HL-60 (cell line): ENCODE measurements at regions not wholly inside any gene's neighbourhood (a gene's known extent, or its start where the extent isn't known, plus 50 kb on each side); places are given as distances from the start of the nearest gene placed in this dataset.

Experiments
- DNase-seq, 2 experiments: peaks; one replicate each; pipeline ENCODE4 v3.0.0-alpha.2; 2010 to 2020; ENCODE audit warnings: low read depth in 1 of 2, low spot score in 1 of 2
- H3K27ac ChIP-seq: fragments of 250-450 bp; sonication (Bioruptor Pico); replicated peaks from 2 replicates; pipeline ENCODE4 v1.5.1; 2020; ENCODE audit warnings: mild to moderate bottlenecking, moderate library complexity
- H3K27me3 ChIP-seq: fragments of 250-450 bp; sonication (Bioruptor Pico); 2 replicates; pipeline ENCODE4 v1.5.1; 2021; ENCODE audit warnings: mild to moderate bottlenecking, moderate library complexity; ENCODE audit not compliant: insufficient read depth, poor library complexity, severe bottlenecking
- H3K4me3 ChIP-seq: replicated peaks from 2 replicates; pipeline ENCODE4 v1.5.1; 2011; ENCODE audit warnings: mild to moderate bottlenecking, control low read depth, low read length; ENCODE audit not compliant: insufficient read depth
- CTCF ChIP-seq: IDR thresholded peaks from one replicate; pipeline ENCODE4 v1.5.1; 2011; ENCODE audit warnings: low read length, control low read depth, inconsistent platforms; ENCODE audit not compliant: insufficient read depth
- GABPA ChIP-seq: IDR thresholded peaks from 2 replicates; pipeline ENCODE4 v1.6.1; 2012; ENCODE audit warnings: low read depth
- POLR2AphosphoS5 ChIP-seq: IDR thresholded peaks from 2 replicates; pipeline ENCODE4 v1.6.1; 2012; ENCODE audit warnings: low read depth
- SPI1 ChIP-seq: IDR thresholded peaks from 2 replicates; pipeline ENCODE4 v1.6.1; 2012; ENCODE audit warnings: low read depth, mild to moderate bottlenecking, borderline replicate concordance
- TF ChIP-seq, protein P1 (sequence below): IDR thresholded peaks from 2 replicates; pipeline ENCODE4 v1.6.1; 2012; ENCODE audit warnings: low read depth; ENCODE audit not compliant: insufficient replicate concordance

GRCh38 chr16:26762594-26762993 lies 304.1 kb upstream of the C16orf82 start:
- DNase-seq = no peak
- Histone ChIP-seq H3K27me3 (no peaks in the 10 kb centered on the region), H3K27ac (no peak overlapping the region), H3K4me3 (no peak overlapping the region)
- TF ChIP-seq, protein P1, sequence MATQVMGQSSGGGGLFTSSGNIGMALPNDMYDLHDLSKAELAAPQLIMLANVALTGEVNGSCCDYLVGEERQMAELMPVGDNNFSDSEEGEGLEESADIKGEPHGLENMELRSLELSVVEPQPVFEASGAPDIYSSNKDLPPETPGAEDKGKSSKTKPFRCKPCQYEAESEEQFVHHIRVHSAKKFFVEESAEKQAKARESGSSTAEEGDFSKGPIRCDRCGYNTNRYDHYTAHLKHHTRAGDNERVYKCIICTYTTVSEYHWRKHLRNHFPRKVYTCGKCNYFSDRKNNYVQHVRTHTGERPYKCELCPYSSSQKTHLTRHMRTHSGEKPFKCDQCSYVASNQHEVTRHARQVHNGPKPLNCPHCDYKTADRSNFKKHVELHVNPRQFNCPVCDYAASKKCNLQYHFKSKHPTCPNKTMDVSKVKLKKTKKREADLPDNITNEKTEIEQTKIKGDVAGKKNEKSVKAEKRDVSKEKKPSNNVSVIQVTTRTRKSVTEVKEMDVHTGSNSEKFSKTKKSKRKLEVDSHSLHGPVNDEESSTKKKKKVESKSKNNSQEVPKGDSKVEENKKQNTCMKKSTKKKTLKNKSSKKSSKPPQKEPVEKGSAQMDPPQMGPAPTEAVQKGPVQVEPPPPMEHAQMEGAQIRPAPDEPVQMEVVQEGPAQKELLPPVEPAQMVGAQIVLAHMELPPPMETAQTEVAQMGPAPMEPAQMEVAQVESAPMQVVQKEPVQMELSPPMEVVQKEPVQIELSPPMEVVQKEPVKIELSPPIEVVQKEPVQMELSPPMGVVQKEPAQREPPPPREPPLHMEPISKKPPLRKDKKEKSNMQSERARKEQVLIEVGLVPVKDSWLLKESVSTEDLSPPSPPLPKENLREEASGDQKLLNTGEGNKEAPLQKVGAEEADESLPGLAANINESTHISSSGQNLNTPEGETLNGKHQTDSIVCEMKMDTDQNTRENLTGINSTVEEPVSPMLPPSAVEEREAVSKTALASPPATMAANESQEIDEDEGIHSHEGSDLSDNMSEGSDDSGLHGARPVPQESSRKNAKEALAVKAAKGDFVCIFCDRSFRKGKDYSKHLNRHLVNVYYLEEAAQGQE = peak; percentile 86
- no peak for TF ChIP-seq CTCF

DNA sequence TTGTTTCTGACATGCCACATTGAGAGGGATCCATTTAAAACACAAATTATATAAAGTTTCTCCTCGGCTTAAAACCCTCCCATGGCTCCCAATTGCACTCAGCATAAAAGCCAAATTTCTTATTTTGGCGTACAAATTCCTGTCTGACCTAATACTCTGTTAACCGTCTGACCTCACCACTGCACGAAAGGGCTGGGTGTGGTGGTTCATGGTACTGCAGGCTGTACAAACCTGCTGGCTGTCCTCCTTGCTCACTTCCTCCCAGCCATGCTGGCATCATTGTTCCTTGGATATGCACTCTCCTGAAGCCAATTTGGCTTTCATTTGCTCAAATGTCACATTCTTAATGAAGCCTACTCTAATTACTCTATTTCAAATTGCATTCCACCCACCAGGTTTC lies 301.6 kb upstream of the C16orf82 start:
- no peak overlapping the region for H3K4me3 ChIP-seq
- no peaks in the 10 kb centered on the region for H3K27me3 ChIP-seq
- DNase-seq = peak in 1 of 2 experiments; percentile 4
- no peak overlapping the region for H3K27ac ChIP-seq
- TF ChIP-seq CTCF = peak; percentile 44
- no peak for TF ChIP-seq GABPA
- TF ChIP-seq SPI1 = peak; percentile 69

DNA sequence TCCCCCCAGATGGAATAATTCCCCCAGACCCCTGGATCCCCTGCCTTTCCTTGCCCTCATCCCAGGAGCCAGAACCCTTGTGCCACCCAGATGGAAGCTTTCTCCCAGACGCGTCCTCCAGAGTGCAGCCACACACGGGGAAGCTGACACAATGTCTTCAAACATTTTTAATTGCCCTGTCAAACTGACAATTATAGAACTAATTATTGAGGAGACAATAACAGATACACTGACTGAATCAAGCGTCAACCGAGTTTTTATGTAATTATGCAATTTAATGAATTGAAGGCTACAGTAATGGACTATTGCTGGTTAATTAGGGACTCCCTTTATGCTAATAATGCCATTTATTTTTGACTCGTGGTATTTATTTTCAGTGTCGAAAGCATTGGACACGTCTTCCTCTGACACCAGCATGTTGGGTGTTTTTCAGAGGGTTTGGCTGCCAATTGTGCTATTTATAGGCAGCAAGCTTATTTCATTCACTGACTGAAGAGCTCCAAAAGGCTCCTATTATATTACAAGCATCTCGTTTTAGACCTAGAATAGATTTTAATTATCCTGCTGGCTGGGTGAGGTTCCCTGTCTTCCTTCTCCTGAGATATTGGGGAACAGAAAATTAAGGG lies 298.2 kb upstream of the C16orf82 start:
- DNase-seq = no peak
- no peak overlapping the region for H3K27ac ChIP-seq
- no peaks in the 10 kb centered on the region for H3K27me3 ChIP-seq
- no peak for TF ChIP-seq SPI1
- no peak for TF ChIP-seq GABPA
- no peak for TF ChIP-seq POLR2AphosphoS5
- TF ChIP-seq, protein P1 = no peak
- TF ChIP-seq CTCF = no peak
- H3K4me3 ChIP-seq = no peak overlapping the region

- Histone ChIP-seq H3K27ac (no peak overlapping the region), H3K4me3 (no peak overlapping the region), H3K27me3 (no peaks in the 10 kb centered on the region)
- TF ChIP-seq, protein P1 = no peak
- TF ChIP-seq POLR2AphosphoS5 = no peak
- no peak for TF ChIP-seq SPI1
- TF ChIP-seq GABPA = no peak
- TF ChIP-seq CTCF = no peak
- no peak for DNase-seq
These were observed 296.2 kb upstream of the C16orf82 start for GRCh38 chr16:26770547-26770946.
